ENCODE measurements at regions not wholly inside any gene's neighbourhood (a gene's known extent, or its start where the extent isn't known, plus 50 kb on each side); places are given as distances from the start of the nearest gene placed in this dataset.

DNA sequence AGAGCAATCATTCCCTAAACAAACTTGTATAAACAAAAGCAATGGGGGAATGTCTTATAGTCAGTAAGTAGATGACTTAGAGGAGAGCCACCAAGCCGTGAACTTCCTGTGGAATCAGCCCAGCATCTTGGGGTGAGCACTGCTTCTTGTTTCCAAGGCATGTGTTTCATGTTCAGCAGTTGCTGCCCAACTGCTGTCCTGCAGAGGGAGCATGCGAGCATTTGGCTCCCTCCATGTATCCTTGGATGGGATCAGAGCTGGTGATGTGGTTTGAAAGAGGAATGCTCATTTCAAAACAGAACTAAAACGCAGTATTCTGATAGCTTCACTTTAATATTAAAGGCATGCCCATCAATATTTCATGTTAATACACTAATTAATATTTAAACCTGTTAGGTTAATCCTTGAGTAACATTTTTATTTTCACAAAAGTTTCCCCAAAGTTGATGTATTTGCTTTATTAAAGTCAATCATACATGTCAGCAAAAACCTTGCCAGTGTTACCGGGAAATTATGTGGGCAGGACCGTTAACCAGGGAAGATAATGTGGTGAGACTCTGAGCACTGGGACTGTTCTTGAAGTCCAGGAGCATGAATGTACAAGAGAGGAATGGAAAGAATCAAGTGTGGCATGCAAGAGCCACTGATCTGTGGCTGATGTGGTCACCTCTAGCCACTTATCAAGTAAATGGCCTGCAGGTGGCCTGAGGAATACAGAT lies 172.1 kb upstream of the GGTLC1 start:
- H3K27me3 ChIP-seq (ENCODE audit: insufficient read depth, low read depth) = no peaks in the 10 kb centered on the region
- peaks cover 15% of the 10 kb centered on the region for H3K4me1 ChIP-seq (replicated peaks; ENCODE audit: insufficient read depth)
- H3K9me3 ChIP-seq (ENCODE audit: insufficient read depth, low read depth) = peaks cover 12% of the 10 kb centered on the region
- ChIA-PET POLR2A (ENCODE audit: unreplicated experiment) (interaction anchor here (0.6 to 0.7 kb wide), 2 partner anchors 14 to 482 kb away, joined by 4 to 6 read pairs; no protein-coding TSS in a partner anchor), CTCF (interaction anchor here (0.7 kb wide), 3 partner anchors 34 to 63 kb away, joined by 3 to 4 read pairs (median 3); no protein-coding TSS in a partner anchor)
- TF ChIP-seq EZH2 (IDR thresholded peaks at IDR 0.05; ENCODE audit: low read depth) (no peak), CTCF (conservative IDR thresholded peaks at IDR 0.05) (peak; percentile 74)
- no peaks in the 10 kb centered on the region for H3K79me2 ChIP-seq (ENCODE audit: low read depth)
- no peak overlapping the region for H3K4me2 ChIP-seq
- intact Hi-C loops (cut with micrococcal nuclease; ENCODE audit: unreplicated experiment) = loop anchor here (10.0 kb wide), 2 partner anchors 126 to 624 kb away; no protein-coding TSS in a partner anchor
- no peaks in the 10 kb centered on the region for H3K9me2 ChIP-seq (ENCODE audit: insufficient read depth)
- H2AFZ ChIP-seq = no peak overlapping the region
- no peaks in the 10 kb centered on the region for H4K20me1 ChIP-seq (ENCODE audit: insufficient read depth)
- no TSS peak for BruUV-seq (replicated peaks)
- peak in 1 of 2 experiments; percentile 36 for DNase-seq
- peaks cover 13% of the 10 kb centered on the region for H3F3A ChIP-seq (ENCODE audit: insufficient read depth, low read depth)
- H3K27ac ChIP-seq = no peak overlapping the region
- no peak overlapping the region for H3K4me3 ChIP-seq
- no peaks in the 10 kb centered on the region for H3K36me3 ChIP-seq (ENCODE audit: low read depth)

- H2AFZ ChIP-seq = no peak overlapping the region
- H3K79me2 ChIP-seq (ENCODE audit: low read depth) = no peaks in the 10 kb centered on the region
- H3K9me2 ChIP-seq (ENCODE audit: insufficient read depth) = no peaks in the 10 kb centered on the region
- H3F3A ChIP-seq (ENCODE audit: insufficient read depth, low read depth) = no peaks in the 10 kb centered on the region
- no TSS peak for BruUV-seq (replicated peaks)
- peaks cover 6% of the 10 kb centered on the region; the same call in 1 of the 2 replicates for H3K9me3 ChIP-seq (ENCODE audit: insufficient read depth, low read depth)
- CTCF ChIA-PET = interaction anchor here (0.5 kb wide), 1 partner anchor 51 kb away, joined by 3 read pairs; no protein-coding TSS in a partner anchor
- intact Hi-C loops (cut with micrococcal nuclease; ENCODE audit: unreplicated experiment) = no loop called here
- no peaks in the 10 kb centered on the region for H3K27me3 ChIP-seq (ENCODE audit: insufficient read depth, low read depth)
- no peak overlapping the region for H3K4me2 ChIP-seq
- H3K4me3 ChIP-seq = no peak overlapping the region
- POLR2A ChIA-PET (ENCODE audit: unreplicated experiment) = interaction anchor here (0.6 kb wide), 1 partner anchor 63 kb away, joined by 5 read pairs; no protein-coding TSS in a partner anchor
- no peaks in the 10 kb centered on the region for H3K36me3 ChIP-seq (ENCODE audit: low read depth)
- no peaks in the 10 kb centered on the region for H3K4me1 ChIP-seq (replicated peaks; ENCODE audit: insufficient read depth)
- H4K20me1 ChIP-seq (ENCODE audit: insufficient read depth) = no peaks in the 10 kb centered on the region
- no peak overlapping the region for H3K27ac ChIP-seq
- no peak for DNase-seq
- TF ChIP-seq EZH2 (IDR thresholded peaks at IDR 0.05; ENCODE audit: low read depth) (no peak), CTCF (conservative IDR thresholded peaks at IDR 0.05) (no peak)
Measured at GRCh38 chr20:24158281-24158680, 169.7 kb upstream of the GGTLC1 start.

DNA sequence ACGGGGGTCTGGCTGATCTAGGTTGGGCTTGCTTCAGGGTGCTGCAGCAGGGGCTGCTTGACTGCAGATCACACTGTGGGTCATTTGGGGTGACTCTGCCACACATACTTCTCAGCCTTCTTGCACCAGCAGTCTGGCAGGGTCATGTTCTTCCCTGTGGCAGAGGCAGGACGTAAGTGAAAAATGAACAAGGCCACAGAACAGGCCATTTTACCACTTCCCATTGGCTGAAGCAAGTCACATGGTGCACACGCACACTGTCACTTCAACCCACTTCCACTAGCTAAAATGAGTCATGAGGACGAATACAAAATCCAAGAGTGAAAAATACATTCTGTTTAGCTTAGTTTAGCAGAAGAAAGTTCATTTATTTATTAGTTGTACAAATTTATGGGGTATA lies 168.6 kb upstream of the GGTLC1 start:
- Histone ChIP-seq H3K27ac (no peak overlapping the region), H2AFZ (no peak overlapping the region), H4K20me1 (ENCODE audit: insufficient read depth) (no peaks in the 10 kb centered on the region), H3K4me1 (replicated peaks; ENCODE audit: insufficient read depth) (no peaks in the 10 kb centered on the region), H3K4me2 (no peak overlapping the region), H3K4me3 (no peak overlapping the region), H3K27me3 (ENCODE audit: insufficient read depth, low read depth) (no peaks in the 10 kb centered on the region), H3K36me3 (ENCODE audit: low read depth) (no peaks in the 10 kb centered on the region), H3K79me2 (ENCODE audit: low read depth) (no peaks in the 10 kb centered on the region), H3K9me3 (ENCODE audit: insufficient read depth, low read depth) (no peaks in the 10 kb centered on the region), H3F3A (ENCODE audit: insufficient read depth, low read depth) (no peaks in the 10 kb centered on the region), H3K9me2 (ENCODE audit: insufficient read depth) (no peaks in the 10 kb centered on the region)
- ChIA-PET CTCF (interaction anchor here (0.6 to 0.7 kb wide), 2 partner anchors 78 to 104 kb away, joined by 3 to 7 read pairs; no protein-coding TSS in a partner anchor), POLR2A (ENCODE audit: unreplicated experiment) (no interaction called here)
- no peak for DNase-seq
- intact Hi-C loops (cut with micrococcal nuclease; ENCODE audit: unreplicated experiment) = no loop called here
- no peak for TF ChIP-seq EZH2 (IDR thresholded peaks at IDR 0.05; ENCODE audit: low read depth)
- no peak for TF ChIP-seq CTCF (conservative IDR thresholded peaks at IDR 0.05)
- no TSS peak for BruUV-seq (replicated peaks)
